ENCODE measurements at regions not wholly inside any gene's neighbourhood (a gene's known extent, or its start where the extent isn't known, plus 50 kb on each side); places are given as distances from the start of the nearest gene placed in this dataset.
"Not testable (repeated sequence)": the region's sequence is repeated elsewhere in the genome, so short reads cannot be mapped to it uniquely, and the experiment has no call there.

DNA sequence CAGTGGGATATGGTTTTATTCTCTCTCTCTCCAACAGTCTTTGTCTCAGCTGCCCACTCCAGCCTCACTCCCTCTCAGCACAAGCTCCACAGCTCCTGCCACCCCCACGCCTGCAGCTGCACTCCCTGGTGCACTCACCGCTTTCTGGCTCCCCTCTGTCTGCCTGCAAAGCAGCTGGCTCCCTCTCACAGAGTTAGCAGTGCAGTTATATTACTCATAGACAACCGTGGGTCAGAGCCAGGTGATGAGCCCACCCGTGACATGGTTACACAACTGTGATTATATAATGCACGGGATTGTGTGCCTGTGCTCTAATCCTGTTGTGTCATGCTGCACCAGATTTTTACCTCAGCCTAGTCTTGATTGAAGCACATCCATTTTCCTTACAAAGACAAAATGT is 276.9 kb upstream of the CHAC2 start:
- peak; percentile 20 for DNase-seq

DNA sequence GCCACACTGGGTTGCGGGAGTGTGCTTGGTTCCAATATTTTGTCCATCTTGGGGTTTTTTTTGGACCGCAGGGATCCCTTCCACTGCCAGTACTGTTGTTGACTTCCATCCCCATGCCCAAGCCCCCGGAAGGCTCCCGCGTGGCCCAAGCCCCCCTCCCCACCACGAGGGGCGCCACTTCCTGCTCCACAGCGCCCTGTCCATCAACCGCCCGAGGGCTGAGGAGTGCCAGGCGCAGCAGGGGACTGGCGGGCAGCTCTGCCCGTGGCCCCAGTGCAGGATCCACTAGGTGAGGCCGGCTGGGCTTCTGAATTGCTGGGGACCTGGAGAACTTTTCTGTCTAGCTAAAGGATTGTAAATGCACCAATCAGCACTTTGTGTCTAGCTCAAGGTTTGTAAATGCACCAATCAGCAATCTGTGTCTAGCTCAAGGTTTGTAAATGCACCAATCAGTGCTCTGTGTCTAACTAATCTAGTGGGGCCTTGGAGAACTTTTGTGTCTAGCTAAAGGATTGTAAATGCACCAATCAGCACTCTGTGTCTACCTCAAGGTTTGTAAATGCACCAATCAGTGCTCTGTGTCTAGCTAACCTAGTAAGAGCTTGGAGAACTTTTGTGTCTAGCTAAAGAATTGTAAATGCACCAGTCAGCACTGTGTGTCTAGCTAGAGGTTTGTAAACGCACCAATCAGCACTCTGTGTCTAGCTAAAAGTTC is 281.3 kb upstream of the CHAC2 start:
- DNase-seq: not testable (repeated sequence)

DNA sequence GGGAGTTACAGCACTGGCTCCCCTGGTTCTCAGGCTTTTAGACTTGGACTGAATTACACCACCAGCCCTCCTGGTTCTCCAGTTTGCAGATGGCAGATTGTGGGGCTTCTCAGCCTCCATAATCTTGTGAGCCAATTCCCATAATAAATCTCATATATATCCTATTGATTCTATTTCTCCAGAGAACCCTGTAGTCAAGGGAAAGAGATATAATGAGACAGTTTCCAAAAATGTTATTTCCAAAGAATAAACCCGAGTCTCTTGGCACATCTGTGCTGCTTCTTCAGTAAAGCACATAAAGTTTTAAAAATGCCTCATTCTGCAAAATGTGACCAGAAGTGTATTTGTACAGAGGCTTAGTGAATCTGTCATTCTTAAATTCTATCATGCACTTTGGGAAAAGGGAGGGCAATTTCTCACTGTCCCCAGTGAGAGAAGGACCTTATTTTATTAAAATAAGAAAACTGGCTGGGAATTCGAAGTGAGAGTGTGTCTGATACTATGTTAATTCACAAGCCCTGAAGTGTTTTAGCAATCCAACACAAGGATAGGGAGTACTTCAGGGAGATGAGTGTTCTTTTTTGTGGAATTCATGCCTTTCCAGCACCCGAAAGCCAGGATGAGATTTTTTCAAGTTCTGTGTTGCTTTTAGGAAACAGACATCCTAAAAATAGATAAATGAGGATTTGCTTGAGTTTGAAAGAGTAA is 282.4 kb upstream of the CHAC2 start:
- no peak for DNase-seq

DNA sequence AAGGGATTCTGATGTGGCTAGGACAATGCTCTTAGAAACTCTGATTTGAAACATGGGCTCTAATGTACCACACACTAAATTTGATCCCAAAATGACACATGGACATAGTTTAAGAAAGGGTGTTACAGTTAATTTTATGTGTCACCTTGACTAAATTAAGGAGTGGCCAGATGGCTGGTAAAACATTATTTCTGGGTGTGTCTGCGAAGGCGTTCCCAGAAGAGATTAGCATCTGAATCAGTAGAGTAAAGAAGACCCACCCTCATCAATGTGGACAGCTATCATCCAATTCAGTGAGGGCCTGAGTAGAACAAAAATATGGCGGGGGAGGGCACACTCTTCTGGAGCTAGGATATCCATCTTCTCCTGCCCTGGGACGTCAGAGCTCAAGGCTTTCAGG is 283.1 kb upstream of the CHAC2 start:
- no peak for DNase-seq

GRCh38 chr2:53477517-53477916 is 290.1 kb upstream of the CHAC2 start:
- DNase-seq: no peak

DNA sequence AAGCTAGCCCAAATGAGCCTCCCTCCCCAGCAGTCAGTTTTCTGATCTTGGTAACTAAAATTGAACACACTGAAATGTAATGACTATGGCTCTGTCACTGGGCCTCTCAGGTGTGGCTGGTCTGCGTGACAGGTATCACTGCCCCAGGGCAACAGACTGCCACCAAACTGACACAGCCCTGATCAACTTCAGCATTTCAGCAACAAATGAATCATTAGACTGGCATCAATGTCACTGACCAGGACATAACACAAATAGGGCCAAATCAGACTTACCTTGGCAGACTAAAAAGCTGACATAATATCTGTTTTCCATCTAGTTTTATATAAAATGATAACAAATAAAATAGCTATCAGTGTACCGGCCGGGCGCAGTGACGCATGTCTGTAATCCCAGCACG is 290.8 kb upstream of the CHAC2 start:
- DNase-seq: no peak

- no peak for DNase-seq
These were observed 291.8 kb upstream of the CHAC2 start for GRCh38 chr2:53475766-53476165.

GRCh38 chr2:53475321-53475720 is 292.3 kb upstream of the CHAC2 start:
- no peak for DNase-seq

DNA sequence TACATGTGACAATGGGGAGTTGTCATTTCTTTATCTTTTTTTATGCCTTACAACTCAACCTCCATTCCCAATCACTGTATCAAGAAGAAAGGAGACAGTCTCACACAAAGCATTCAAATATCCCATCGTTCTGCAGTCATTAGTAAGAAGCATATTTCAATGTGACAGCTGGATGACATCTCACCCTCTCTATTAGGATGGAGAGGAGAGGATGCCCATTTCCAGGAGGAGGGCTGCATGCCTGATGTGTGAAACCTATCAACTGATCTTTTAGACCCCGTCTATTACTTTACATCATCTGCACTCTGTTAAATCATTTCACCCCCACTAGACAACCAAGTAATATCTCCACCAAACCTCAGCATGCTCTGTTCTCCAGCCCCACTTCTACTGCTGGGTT is 292.7 kb upstream of the CHAC2 start:
- DNase-seq: no peak

DNA sequence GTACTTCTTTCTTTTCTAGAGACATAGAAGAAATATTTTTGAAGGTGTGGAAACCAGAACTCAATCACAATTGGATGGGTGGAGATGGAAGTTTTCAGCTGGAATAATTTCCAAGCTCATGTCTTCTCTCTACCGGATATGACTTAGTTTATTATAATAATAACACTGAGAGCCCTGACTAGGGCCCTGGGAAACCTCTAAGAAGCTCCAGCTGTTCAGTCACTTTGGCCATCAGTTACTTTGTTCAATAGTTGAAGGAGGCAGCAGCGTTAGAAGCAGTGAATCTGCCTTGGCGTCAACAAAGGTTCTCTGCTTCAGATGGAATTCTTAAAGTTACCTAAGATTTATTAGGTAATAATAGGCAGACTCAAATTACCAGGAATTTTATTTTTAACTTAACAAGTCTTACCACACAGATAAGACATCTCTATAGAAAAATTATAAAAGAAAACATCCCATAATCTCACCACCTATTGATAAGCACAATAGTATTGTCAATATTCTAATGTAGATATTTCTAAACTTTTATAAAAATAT is 293.8 kb upstream of the CHAC2 start:
- no peak for DNase-seq

GRCh38 chr2:53473236-53473635 is 294.4 kb upstream of the CHAC2 start:
- no peak for DNase-seq

- DNase-seq: no peak
These were observed 300.0 kb upstream of the CHAC2 start for GRCh38 chr2:53467467-53468180.

DNA sequence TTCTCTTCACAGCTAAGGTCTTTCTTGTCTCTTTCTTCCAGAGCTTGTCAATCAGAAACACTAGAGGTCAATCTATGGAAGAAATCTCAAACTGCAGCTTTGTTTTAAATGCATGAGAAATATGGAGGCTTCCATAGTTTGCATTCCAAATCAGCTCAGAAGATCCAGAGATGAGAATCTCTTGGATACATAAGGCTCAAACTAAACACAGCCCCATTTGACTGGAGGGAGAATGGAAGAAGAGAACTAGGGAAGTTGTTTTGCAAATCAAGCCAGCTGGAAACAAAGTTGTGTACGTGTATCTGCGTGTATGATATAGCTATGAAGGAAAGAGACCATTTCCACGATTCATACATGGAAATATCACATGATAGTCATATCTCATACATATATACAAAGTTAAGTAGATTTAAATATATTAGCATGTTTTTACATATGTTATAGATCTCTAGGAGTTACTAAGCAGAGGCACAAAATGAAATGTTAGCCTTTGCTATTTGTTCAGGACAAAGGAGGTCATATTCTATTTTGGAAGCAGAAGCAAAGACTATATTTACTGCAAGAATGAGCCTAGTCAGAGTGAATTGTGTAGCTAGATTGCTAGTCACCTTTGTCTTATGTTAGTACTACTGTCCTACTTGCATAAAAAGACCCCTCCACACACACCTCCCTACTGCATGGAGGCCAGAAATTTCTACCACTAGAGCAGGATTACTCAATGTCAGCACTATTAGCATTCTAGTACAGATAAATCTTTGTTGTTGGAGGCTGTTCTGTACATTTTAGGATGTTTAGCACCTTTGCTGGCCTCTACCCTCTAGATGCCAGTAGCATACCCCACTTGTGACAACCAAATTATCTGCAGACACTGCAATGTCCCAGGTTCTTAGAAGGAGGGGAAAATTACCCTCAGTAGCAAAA is 303.5 kb upstream of the CHAC2 start:
- DNase-seq: no peak

GRCh38 chr2:53460937-53461336 is 306.7 kb upstream of the CHAC2 start:
- no peak for DNase-seq

DNA sequence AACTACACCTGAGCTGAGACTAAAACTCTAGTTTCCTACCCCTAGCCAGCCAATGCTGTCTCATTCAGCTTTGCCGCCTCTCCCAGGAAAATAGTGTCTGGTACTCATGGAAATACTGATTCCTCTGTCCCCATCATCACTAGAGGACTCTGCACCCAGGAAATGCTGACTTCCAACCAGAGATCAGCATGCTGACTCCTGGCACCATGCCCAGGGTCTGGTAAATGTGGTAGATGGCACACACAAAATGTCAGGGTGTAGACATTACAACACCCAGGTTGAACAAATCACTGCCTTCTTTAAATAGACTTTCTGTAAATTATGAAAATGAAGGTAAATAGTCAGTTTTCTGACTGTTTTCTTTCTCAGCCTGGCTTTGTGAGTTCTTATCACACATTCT is 307.3 kb upstream of the CHAC2 start:
- DNase-seq: no peak

DNA sequence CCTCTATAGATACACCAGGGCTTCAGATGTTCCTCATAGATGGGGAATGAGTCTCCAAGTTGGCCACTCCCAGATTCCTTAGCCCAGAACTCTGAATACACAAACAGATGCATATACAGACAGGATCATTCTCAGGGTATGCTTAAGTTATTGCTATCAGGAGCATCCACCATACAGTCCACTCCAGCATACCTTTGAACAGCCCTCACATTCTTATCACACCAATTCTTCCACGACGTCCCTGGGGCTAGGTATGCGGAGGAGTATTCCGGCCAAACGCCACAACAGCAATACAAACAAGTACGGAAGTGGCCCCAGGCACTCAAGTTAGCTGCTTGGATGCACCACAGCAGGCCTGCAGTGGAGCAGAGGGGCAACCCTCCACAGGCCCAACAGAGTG is 312.5 kb upstream of the CHAC2 start:
- no peak for DNase-seq

- DNase-seq: no peak
These were observed 314.5 kb upstream of the CHAC2 start for GRCh38 chr2:53452957-53453748.

DNA sequence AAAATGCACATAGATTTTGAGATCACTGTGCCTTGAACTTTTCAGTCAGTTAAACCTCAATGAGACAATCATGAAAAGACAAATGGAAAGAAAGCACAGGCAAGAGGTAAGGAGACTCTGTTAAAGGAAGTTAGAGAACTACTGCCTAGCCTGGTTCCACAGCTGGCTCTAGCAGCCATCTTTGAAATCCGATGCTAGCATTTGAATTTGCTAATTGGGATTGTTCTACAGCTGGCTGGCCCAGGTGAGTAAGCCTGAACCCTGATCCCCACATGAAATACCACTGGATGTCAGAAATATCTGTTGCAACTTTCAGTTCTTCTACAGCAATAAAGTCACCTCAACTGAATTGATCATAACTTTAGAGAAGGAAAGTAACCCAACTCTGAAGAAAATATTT is 315.2 kb upstream of the CHAC2 start:
- DNase-seq: no peak

DNA sequence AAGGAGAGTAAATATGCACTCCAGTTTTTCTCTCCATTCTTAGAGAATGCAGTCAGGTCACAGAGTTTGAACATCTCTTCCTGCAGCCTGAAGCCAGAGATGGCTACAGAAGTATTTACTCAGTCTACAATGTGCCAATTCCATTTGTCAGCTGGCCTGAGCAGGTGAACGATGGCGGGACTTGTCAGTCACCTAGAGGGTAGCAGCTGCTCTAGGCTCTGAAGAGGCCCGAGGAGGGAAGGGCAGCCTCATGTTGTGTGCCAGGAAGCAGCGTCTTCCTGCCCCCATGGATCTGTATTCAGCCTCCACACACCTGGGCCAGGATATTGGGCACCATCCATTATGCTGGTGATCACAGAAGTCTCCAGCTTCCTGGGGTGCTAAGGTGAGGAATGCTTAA is 316.7 kb upstream of the CHAC2 start:
- DNase-seq: no peak

- DNase-seq: no peak
These were observed 319.0 kb upstream of the CHAC2 start for GRCh38 chr2:53448591-53448990.

DNA sequence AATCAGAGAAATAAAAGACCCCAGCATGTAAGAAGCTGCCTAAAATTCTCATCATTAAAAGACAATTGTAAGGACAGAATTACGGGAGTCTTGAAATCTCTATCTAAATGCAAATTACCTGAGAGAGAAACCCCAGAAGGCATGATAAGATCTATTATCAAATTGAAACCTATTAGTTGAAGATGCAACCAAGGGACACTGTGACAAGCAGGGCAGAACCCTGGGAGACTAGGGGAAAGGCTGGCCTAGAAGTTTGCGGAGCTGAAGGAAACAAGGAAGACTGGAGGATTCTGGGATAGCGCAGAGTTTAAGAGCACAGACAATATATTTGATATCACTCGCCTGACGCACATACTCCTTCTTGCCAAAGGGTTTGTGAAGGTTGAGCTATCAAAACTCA is 319.5 kb upstream of the CHAC2 start:
- no peak for DNase-seq
